Hepatocyte (in vitro differentiated cells): ENCODE measurements at regions not wholly inside any gene's neighbourhood (a gene's known extent, or its start where the extent isn't known, plus 50 kb on each side); places are given as distances from the start of the nearest gene placed in this dataset.

Experiments used
- CTCF ChIP-seq: fragments of 200-600 bp; sonication (generic); IDR thresholded peaks from 2 replicates; pipeline ENCODE4 v1.5.1; 2016; ENCODE audit warnings: antibody characterized with exemption, mild to moderate bottlenecking; ENCODE audit not compliant: poor library complexity
- EZH2 ChIP-seq: fragments of 200-600 bp; sonication (generic); IDR thresholded peaks from 2 replicates; pipeline ENCODE4 v1.6.1; 2016; ENCODE audit warnings: antibody characterized with exemption, mild to moderate bottlenecking, borderline replicate concordance

- TF ChIP-seq CTCF: no peak
- TF ChIP-seq EZH2: no peak
Observed at GRCh38 chr11:133676265-133676664, 144.0 kb upstream of the OPCML start.
